Heart left ventricle (tissue), 16 donors: ENCODE measurements at regions not wholly inside any gene's neighbourhood (a gene's known extent, or its start where the extent isn't known, plus 50 kb on each side); places are given as distances from the start of the nearest gene placed in this dataset.
"Not testable (repeated sequence)": the region's sequence is repeated elsewhere in the genome, so short reads cannot be mapped to it uniquely, and the experiment has no call there.

Experiments used
- ATAC-seq, 4 donors: fragments of 200-7000 bp; cut with Tn5 transposase; one replicate each; pipeline ENCODE4 v1.9.1; 2020 to 2022; ENCODE audit warnings: moderate library complexity in 4 of 4, mild to moderate bottlenecking in 3 of 4, moderate number of reproducible peaks in 1 of 4
- DNase-seq, 5 donors: peaks; one replicate each; pipeline ENCODE4 v3.0.0-alpha.2; 2020
- H3K27ac ChIP-seq, 12 donors: fragments of 200-600 bp; sonication (generic) in 4 of 12; one replicate each; pipeline versions ENCODE4 v1.5.0 to v1.8.0; 2016 to 2022; ENCODE audit warnings: mild to moderate bottlenecking in 2 of 12
- H3K27me3 ChIP-seq, 9 donors: fragments of 200-600 bp; sonication (generic) in 2 of 9; one replicate each; pipeline versions ENCODE4 v1.5.1 to v1.8.0; 2016 to 2022; ENCODE audit warnings: mild to moderate bottlenecking in 3 of 9
- H3K36me3 ChIP-seq, 9 donors: fragments of 200-600 bp; sonication (generic) in 2 of 9; one replicate each; pipeline versions ENCODE4 v1.5.0 to v1.8.0; 2018 to 2022; ENCODE audit warnings: mild to moderate bottlenecking in 2 of 9
- H3K4me1 ChIP-seq, 12 donors: fragments of 200-600 bp; sonication (generic) in 4 of 12; one replicate each; pipeline versions ENCODE4 v1.5.0 to v1.8.0; 2016 to 2022; ENCODE audit warnings: mild to moderate bottlenecking in 3 of 12
- H3K4me3 ChIP-seq, 12 donors: fragments of 200-600 bp; sonication (generic) in 4 of 12; one replicate each; pipeline versions ENCODE4 v1.5.0 to v1.8.0; 2017 to 2022; ENCODE audit warnings: mild to moderate bottlenecking in 9 of 12, moderate library complexity in 4 of 12
- H3K9me3 ChIP-seq, 12 donors: fragments of 200-600 bp; sonication (generic) in 4 of 12; one replicate each; pipeline versions ENCODE4 v1.5.0 to v1.8.0; 2016 to 2022; ENCODE audit warnings: mild to moderate bottlenecking in 1 of 12
- CTCF ChIP-seq, 12 donors: fragments of 200-600 bp; sonication (generic) in 4 of 12; IDR thresholded peaks; one replicate each; pipeline versions ENCODE4 v1.5.0 to v1.8.0; 2018 to 2022; ENCODE audit warnings: antibody characterized with exemption in 12 of 12, mild to moderate bottlenecking in 5 of 12
- POLR2A ChIP-seq, 2 donors: fragments of 450-650 bp; IDR thresholded peaks; one replicate each; pipeline ENCODE4 v1.6.1; 2017; ENCODE audit warnings: antibody characterized with exemption in 2 of 2, mild to moderate bottlenecking in 2 of 2, moderate library complexity in 2 of 2
- WGBS, 4 donors: extraction: QIAGEN DNeasy Blood & Tissue Kit in 2 of 4; methylation state at CpG; one replicate each; pipeline versions ENCODE4 v1.1.5 to v1.1.7; 2013 to 2018; 5-methylcytosine and 5-hydroxymethylcytosine counted together
- intact Hi-C, 10 donors: fragments of 100-400 bp; cut with DNase I; formaldehyde crosslinking; loops; one replicate each; pipeline versions ENCODE4 v1.11.1 to v1.14.2; 2022
- donor health status: ischemic (EF 13 %, LVEDD 7.1; RV severe dilation, severe dysfunction).
- donor health status: healthy with polysubstance abuse.
- donor health status: DM: no; HTN: yes; CAD: no.
- donor health status: DM: no; HTN: no; CAD: no.
- donor health status: ischemic (EF 25% LVEDD 6.9; RV normal size, moderate dysfunction).
- donor health status: ischemic (EF 25% LVEDD 5.7; RV mildly dilated, moderate dysfunction).
- donor health status: healthy.
- donor health status: DM: yes; HTN: yes; CAD: no.
- donor health status: ischemic (EF 35%, LVEDD 5.7; RV mildly dilated, moderate dysfunction).
- donor health status: nonischemic (EF 11% LVEDD 7.7; RV severe dilation, severe dysfunction).
- donor health status: DM: yes; HTN: yes; CAD: no.
- donor health status: PGD.
- donor health status: ischemic (EF 29% LVEDD 5.4; RV normal size, mild dysfunction).
- donor health status: nonischemic (EF 23%, LVEDD 6.1; RV moderate dilation, normal function).

GRCh38 chr5:162956570-162956969 lies 480.8 kb upstream of the CCNG1 start:
- no peak for ATAC-seq
- no peak for DNase-seq
- Histone ChIP-seq H3K4me3 (no peak overlapping the region), H3K27ac (no peak overlapping the region), H3K4me1 (no peaks in the 10 kb centered on the region), H3K36me3 (no peaks in the 10 kb centered on the region), H3K9me3 (no peaks in the 10 kb centered on the region), H3K27me3 (no peaks in the 10 kb centered on the region)
- whole genome bisulfite sequencing, 4 donors: 75 to 88% (median 81%) methylated on average over 1 of the region's 1 CpG
- TF ChIP-seq POLR2A (IDR thresholded peaks at IDR 0.05) (no peak), CTCF (IDR thresholded peaks at IDR 0.05) (no peak)
- intact Hi-C loops: no loop called here

GRCh38 chr5:162964144-162964543 lies 473.3 kb upstream of the CCNG1 start:
- H3K36me3 ChIP-seq, H3K27ac ChIP-seq, intact Hi-C loops, H3K4me3 ChIP-seq, DNase-seq, H3K4me1 ChIP-seq, ATAC-seq, H3K27me3 ChIP-seq: not testable (repeated sequence)
- H3K9me3 ChIP-seq: peaks cover 0 to 11% (median 2%) of the 10 kb centered on the region in 12 donors
- WGBS, 4 donors: 54 to 75% (median 67%) methylated on average over 2 to 4 of the region's 4 CpGs

- Histone ChIP-seq H3K4me3 (no peak overlapping the region), H3K4me1 (no peaks in the 10 kb centered on the region), H3K27ac (no peak overlapping the region), H3K27me3 (no peaks in the 10 kb centered on the region), H3K9me3 (peaks cover 0 to 3% (median 0%) of the 10 kb centered on the region in 12 donors), H3K36me3 (no peaks in the 10 kb centered on the region)
- DNase-seq (no peak), ATAC-seq (no peak)
- no peak for TF ChIP-seq POLR2A (IDR thresholded peaks at IDR 0.05)
- no peak for TF ChIP-seq CTCF (IDR thresholded peaks at IDR 0.05)
- intact Hi-C loops: no loop called here
These were observed 447.3 kb upstream of the CCNG1 start for GRCh38 chr5:162990063-162990462.

GRCh38 chr5:162990856-162991497 lies 446.4 kb upstream of the CCNG1 start:
- Histone ChIP-seq H3K27me3 (no peaks in the 10 kb centered on the region), H3K4me1 (no peaks in the 10 kb centered on the region), H3K36me3 (no peaks in the 10 kb centered on the region), H3K4me3 (no peak overlapping the region), H3K27ac (no peak overlapping the region), H3K9me3 (peaks cover 0 to 3% (median 0%) of the 10 kb centered on the region in 12 donors)
- WGBS, 4 donors: 53 to 65% (median 55%) methylated on average over 2 of the region's 2 CpGs
- ATAC-seq: no peak
- no peak for DNase-seq
- TF ChIP-seq CTCF (IDR thresholded peaks at IDR 0.05) (no peak), POLR2A (IDR thresholded peaks at IDR 0.05) (no peak)
- intact Hi-C loops: no loop called here

GRCh38 chr5:162995568-162995967 lies 441.8 kb upstream of the CCNG1 start:
- Histone ChIP-seq H3K4me3 (no peak overlapping the region), H3K27me3 (no peaks in the 10 kb centered on the region), H3K4me1 (no peaks in the 10 kb centered on the region), H3K27ac (no peak overlapping the region), H3K36me3 (no peaks in the 10 kb centered on the region), H3K9me3 (no peaks in the 10 kb centered on the region)
- intact Hi-C loops: no loop called here
- 81 to 87% (median 85%) methylated on average over 4 of the region's 4 CpGs for WGBS, 4 donors
- ATAC-seq (no peak), DNase-seq (no peak)
- TF ChIP-seq CTCF (IDR thresholded peaks at IDR 0.05): no peak
- TF ChIP-seq POLR2A (IDR thresholded peaks at IDR 0.05): no peak
